ENCODE measurements at regions not wholly inside any gene's neighbourhood (a gene's known extent, or its start where the extent isn't known, plus 50 kb on each side); places are given as distances from the start of the nearest gene placed in this dataset.

GRCh38 chr1:117793413-117793812 lies 136.0 kb downstream of the GDAP2 start:
- TF ChIP-seq SP1 (CRISPR knock-in tag; IDR thresholded peaks at IDR 0.05) = no peak
- TF ChIP-seq ETV5 (CRISPR knock-in tag; IDR thresholded peaks at IDR 0.05; ENCODE audit: low read depth) = no peak
- no peak for TF ChIP-seq LARP7 (IDR thresholded peaks at IDR 0.05)
- no peak for TF ChIP-seq POLR2A (conservative IDR thresholded peaks at IDR 0.05)
- TF ChIP-seq KDM2B (CRISPR knock-in tag; IDR thresholded peaks at IDR 0.05) = no peak
